ENCODE measurements at regions not wholly inside any gene's neighbourhood (a gene's known extent, or its start where the extent isn't known, plus 50 kb on each side); places are given as distances from the start of the nearest gene placed in this dataset.
"Not testable (repeated sequence)": the region's sequence is repeated elsewhere in the genome, so short reads cannot be mapped to it uniquely, and the experiment has no call there.

- no peak for DNase-seq (ENCODE audit: low spot score)
These were observed 172.2 kb upstream of the ATP2B1 start for GRCh38 chr12:89880690-89881350.

GRCh38 chr12:89879766-89880165, 171.1 kb upstream of the ATP2B1 start:
- DNase-seq (ENCODE audit: low spot score): no peak

GRCh38 chr12:89878950-89879349, 170.3 kb upstream of the ATP2B1 start:
- no peak for DNase-seq (ENCODE audit: low spot score)

- DNase-seq (ENCODE audit: low spot score): no peak
These were observed 169.7 kb upstream of the ATP2B1 start for GRCh38 chr12:89878327-89878726.

DNA sequence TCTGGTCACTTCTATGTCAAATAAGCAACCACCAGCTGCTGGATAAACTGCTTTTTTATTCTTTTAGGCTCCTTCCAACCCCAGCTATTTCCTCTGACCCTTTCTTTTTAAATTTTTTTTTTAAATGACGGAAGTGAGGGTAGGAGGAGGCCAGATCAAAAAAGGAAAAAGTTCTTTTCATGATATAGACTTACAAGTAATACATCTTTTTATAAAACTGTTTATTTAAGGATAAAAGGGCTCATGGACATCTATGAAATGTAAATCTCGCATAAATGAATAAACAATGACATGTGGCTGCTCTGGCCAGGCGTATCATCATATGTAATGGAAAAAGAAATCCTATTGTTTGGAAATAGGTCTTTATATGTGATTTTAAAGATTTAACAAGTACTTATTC, 169.0 kb upstream of the ATP2B1 start:
- DNase-seq (ENCODE audit: low spot score): no peak

GRCh38 chr12:89877136-89877535, 168.5 kb upstream of the ATP2B1 start:
- DNase-seq (ENCODE audit: low spot score): no peak

GRCh38 chr12:89875809-89876208, 167.2 kb upstream of the ATP2B1 start:
- no peak for DNase-seq (ENCODE audit: low spot score)

DNA sequence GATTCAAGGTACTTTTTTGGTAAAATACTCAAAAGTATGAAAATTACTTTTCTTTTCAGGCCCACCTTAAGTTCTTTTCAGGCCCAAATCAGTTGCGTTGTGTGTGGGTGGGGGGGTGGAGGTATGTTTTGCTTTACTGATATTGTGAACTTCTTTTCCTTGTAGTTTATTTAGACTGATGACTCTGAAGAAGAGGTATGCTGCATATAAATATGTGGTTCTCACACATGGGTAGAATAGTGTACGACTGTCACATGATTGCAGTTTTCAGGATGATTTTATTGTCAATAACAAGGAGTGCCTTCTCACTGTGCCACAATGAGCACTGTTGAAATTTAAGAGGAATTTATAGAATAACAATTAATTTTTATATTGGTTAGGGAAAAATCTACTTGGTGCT, 166.6 kb upstream of the ATP2B1 start:
- no peak for DNase-seq (ENCODE audit: low spot score)

DNA sequence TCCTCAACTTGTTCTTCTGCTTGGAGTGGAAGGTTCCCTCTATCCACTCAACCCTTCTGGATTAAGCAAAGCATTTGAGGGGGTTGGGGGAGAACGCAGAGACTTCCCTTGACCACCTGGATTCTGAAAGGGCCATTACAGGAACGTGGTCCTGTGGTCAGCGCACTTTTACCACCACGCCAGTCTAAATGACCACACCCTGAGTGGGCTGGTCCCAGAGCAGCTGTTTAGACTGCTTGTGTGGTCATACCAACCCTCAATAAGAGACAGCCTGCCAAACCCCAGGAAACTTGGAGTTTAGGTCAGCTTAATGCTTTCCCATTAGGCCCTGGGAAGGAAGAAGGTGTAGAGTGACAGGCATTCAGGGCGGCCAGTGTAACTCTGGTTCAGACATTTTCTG, 165.5 kb upstream of the ATP2B1 start:
- DNase-seq (ENCODE audit: low spot score): no peak

DNA sequence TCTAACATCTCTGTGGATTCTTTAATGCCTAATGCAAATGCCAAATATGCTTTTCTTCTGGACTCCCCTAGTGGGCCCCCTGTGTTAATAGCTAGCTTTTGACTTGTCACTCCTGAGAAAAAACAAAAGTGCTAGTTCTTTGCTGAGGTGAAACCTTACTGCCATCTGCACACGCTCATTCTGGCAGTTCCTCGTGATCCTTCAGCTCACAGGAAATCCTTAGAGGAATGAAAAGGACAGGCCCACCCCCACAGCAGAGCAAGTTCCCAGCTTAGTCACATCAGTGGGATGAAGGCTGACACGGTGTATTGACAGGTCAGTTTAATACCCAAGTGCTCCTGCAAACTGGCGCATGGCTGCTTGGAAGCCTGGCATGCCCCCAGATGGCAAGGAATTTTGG, 165.1 kb upstream of the ATP2B1 start:
- DNase-seq (ENCODE audit: low spot score): no peak

DNA sequence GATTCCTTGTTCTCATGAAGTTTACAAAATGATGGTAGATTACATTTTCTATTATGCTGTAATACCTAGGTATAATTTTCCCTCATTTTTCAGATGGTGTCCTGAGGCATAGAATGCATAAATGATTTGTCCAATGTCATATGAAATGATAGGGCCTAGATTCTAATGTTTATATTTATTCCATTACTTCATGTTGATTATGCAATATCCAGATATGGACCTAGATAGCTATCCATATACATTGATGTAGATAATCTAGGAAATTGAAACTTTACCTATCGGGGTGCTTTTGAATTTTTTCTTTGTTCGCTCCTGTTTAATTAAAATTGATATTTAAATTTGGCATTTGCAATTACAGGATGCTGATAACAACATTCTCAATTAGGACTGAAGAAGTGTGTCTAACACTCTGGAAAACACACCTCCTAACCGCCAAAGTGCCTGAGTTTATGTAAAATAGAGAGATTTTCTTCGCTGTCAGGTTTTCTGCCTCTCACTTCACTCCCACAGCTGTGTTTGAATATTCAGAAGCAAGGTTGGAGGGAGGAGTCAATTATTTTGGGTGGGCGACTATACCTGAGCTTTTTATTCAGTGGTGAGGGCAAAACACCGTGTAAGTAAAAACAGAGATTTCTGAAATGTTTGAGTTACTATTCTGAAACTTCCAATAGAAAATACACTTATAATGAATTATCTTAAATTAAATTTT, 164.4 kb upstream of the ATP2B1 start:
- DNase-seq (ENCODE audit: low spot score): no peak

GRCh38 chr12:89870413-89871184, 162.0 kb upstream of the ATP2B1 start:
- no peak for DNase-seq (ENCODE audit: low spot score)

- not testable (repeated sequence) for DNase-seq (ENCODE audit: low spot score)
These were observed 159.0 kb upstream of the ATP2B1 start for GRCh38 chr12:89867611-89868010.

GRCh38 chr12:89864411-89864810, 155.8 kb upstream of the ATP2B1 start:
- DNase-seq (ENCODE audit: low spot score): no peak

GRCh38 chr12:89863968-89864367, 155.3 kb upstream of the ATP2B1 start:
- DNase-seq (ENCODE audit: low spot score): no peak

DNA sequence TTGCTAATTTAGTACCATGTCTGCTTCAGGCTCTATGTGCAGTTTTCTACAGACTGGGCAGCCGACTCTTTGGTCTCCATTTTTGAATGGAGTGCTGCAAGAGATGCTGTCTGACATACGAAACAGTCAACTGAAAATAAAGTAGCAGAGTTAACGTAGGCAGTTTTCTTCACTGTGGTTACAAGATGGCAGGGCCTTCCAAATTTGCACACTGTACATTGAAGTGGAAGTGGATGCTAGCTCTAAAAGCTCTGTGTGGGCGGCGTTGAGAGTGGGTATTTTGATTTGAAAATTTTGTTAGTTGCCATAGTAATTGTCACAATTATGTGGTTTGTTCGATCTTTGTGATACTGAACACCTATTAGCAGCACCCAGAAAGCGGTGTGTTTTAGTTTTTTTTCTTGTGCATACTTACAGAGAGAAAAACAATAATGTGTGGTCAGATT, 154.9 kb upstream of the ATP2B1 start:
- no peak for DNase-seq (ENCODE audit: low spot score)

DNA sequence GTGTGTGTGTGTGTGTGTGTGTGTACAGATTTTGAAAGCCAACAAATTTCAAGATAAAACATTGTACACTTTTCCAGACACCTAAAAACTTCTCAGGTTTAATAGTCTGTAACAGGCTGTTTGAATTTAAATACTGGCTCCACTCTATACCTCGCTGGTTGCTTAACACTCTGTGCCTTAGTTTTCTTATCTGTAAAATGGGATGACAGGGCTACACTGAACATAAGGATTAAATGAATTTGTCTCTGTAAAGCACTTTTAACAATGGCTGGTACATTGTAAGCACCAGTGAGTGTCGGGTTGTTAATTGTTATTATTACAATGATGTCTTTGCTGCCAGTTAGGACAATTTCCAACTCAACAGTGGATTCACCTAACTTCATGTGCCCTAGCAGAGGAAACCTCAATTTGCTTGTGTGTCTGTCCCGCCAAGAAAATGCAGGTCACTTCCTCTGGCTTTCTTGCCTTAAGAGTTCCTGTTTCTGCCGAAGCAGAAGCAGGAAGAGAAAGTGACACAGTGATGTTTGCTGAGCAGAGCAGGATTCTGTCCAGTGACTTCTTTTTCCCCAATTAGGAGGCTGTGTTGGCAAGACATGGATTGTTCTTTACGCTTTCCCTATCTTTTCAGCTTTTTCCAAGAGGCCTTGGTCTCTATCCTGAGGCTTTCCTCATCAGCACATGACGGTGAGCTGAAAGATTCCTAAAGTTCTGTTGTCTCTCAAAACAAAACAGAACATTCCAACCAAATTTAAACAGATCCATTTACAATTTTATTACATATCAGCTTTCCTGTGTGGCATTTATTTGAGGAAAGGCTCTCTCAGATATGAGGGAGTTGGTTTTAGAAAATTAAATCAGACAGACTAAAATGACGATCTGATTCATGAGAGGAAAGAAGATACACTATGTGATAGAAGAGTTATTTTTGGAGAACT, 154.1 kb upstream of the ATP2B1 start:
- DNase-seq (ENCODE audit: low spot score): no peak

GRCh38 chr12:89861086-89861485, 152.4 kb upstream of the ATP2B1 start:
- DNase-seq (ENCODE audit: low spot score): no peak

GRCh38 chr12:89859508-89860220, 151.0 kb upstream of the ATP2B1 start:
- DNase-seq (ENCODE audit: low spot score): no peak

- DNase-seq (ENCODE audit: low spot score): no peak
These were observed 150.1 kb upstream of the ATP2B1 start for GRCh38 chr12:89858718-89859117.

DNA sequence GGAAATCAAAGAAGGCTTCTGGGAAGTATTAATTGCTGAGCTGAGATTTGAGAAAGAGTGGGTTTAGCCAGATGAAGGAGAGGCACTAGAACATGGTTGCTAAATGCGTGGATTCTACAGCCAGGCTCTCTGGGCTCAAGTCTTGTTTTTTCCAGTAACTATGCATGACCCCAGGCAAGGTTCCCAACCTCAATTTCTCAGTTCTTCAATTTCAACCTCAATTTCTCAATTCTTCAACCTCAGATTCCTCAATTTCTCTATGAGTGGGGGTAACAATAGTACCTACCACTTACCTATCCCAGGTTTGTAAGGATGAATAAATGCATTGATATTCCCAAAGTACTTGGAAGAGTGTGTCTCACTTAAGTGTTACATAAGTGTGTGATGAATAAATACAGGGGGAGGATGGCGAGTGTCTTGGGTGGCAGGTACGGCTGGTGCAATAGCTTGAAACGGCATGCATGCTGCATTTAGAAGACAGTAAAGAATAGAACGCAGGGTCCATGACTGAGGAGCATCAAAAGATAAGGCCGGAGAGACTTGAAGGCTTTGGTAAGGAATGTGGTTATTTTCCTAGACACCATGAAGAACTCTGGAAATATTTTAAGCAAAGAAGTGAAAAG, 149.1 kb upstream of the ATP2B1 start:
- no peak for DNase-seq (ENCODE audit: low spot score)

All from HuH-7.5 (cell line).